Endothelial cell (in vitro differentiated cells): ENCODE measurements at regions not wholly inside any gene's neighbourhood (a gene's known extent, or its start where the extent isn't known, plus 50 kb on each side); places are given as distances from the start of the nearest gene placed in this dataset.

ENCODE experiments used
- DNase-seq: peaks from one replicate; pipeline ENCODE4 v3.0.0; 2021; ENCODE audit warnings: low spot score
- H3K27ac Mint-ChIP-seq: one replicate; pipeline ENCODE4 v1.8.0; 2021; ENCODE audit warnings: mixed read lengths, inconsistent platforms; ENCODE audit not compliant: unreplicated experiment
- H3K27me3 Mint-ChIP-seq: one replicate; pipeline ENCODE4 v1.8.0; 2021; ENCODE audit warnings: mild to moderate bottlenecking, moderate library complexity, mixed read lengths, inconsistent platforms; ENCODE audit not compliant: unreplicated experiment
- H3K36me3 Mint-ChIP-seq: one replicate; pipeline ENCODE4 v1.8.0; 2021; ENCODE audit warnings: mild to moderate bottlenecking, low read depth, mixed read lengths, inconsistent platforms; ENCODE audit not compliant: unreplicated experiment
- H3K4me1 Mint-ChIP-seq: one replicate; pipeline ENCODE4 v1.8.0; 2021; ENCODE audit warnings: mild to moderate bottlenecking, mixed read lengths, inconsistent platforms; ENCODE audit not compliant: unreplicated experiment
- H3K4me3 Mint-ChIP-seq: one replicate; pipeline ENCODE4 v1.8.0; 2021; ENCODE audit warnings: mild to moderate bottlenecking, mixed read lengths, inconsistent platforms; ENCODE audit not compliant: unreplicated experiment
- H3K9me3 Mint-ChIP-seq: one replicate; pipeline ENCODE4 v1.8.0; 2021; ENCODE audit warnings: mixed read lengths, inconsistent platforms; ENCODE audit not compliant: unreplicated experiment
- CTCF ChIP-seq: fragments of 200-600 bp; sonication (generic); IDR thresholded peaks from one replicate; pipeline ENCODE4 v1.5.0; 2021; ENCODE audit warnings: antibody characterized with exemption; ENCODE audit not compliant: unreplicated experiment

DNA sequence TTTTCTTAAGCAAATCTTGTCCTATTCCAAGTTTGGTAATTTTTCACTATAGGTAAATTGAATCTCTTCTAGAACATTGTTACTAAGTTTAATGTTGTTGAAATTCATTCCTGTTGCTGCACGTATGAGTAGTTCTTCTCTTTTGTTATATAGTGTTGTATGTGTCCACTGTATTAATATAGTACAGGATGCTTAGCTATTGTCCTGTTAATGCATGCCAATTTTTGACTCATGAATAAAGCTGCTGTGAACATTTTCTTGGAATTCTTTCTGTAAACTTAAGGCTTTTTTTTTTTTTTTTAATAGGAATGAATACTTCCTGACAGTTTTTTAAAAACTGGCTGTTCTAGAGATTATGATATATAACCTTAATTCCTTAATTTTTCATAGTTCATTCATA, 326.9 kb downstream of the SLC4A3 start:
- Mint-ChIP-seq H3K27ac (no peak overlapping the region), H3K4me3 (no peak overlapping the region), H3K27me3 (no peaks in the 10 kb centered on the region), H3K4me1 (no peaks in the 10 kb centered on the region), H3K9me3 (no peaks in the 10 kb centered on the region), H3K36me3 (no peaks in the 10 kb centered on the region)
- TF ChIP-seq CTCF, result no peak
- no peak for DNase-seq

GRCh38 chr2:219957820-219958219, 330.4 kb downstream of the SLC4A3 start:
- no peak for TF ChIP-seq CTCF
- H3K4me3 Mint-ChIP-seq, result no peak overlapping the region
- DNase-seq, result no peak

DNA sequence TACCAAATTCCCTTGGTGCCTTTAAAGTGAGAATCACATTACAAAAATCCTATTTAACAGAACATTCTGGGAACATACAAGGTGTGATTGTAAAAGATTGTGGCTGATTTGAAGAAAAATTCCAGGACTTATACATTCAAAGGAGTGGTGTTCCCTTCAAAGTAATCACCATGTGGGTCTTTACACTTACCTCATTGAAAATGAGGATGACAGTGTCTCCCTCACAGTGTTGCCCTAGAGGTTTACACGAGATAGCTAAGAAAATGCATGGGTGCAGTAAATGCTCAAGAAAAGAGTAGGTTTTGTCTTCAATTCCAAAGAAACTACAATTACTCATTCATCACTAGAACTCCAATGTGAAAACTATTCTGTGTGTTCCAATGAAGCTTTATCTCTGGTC, 331.5 kb downstream of the SLC4A3 start:
- Mint-ChIP-seq H3K27me3 (no peaks in the 10 kb centered on the region), H3K9me3 (no peaks in the 10 kb centered on the region), H3K4me1 (no peaks in the 10 kb centered on the region), H3K27ac (no peak overlapping the region), H3K4me3 (no peak overlapping the region), H3K36me3 (no peaks in the 10 kb centered on the region)
- DNase-seq, result no peak
- TF ChIP-seq CTCF, result no peak

More at GRCh38 chr2:219957820-219958219, 330.4 kb downstream of the SLC4A3 start:
- Mint-ChIP-seq H3K9me3 (no peaks in the 10 kb centered on the region), H3K36me3 (no peaks in the 10 kb centered on the region), H3K27me3 (no peaks in the 10 kb centered on the region), H3K27ac (no peak overlapping the region), H3K4me1 (no peaks in the 10 kb centered on the region)

DNA sequence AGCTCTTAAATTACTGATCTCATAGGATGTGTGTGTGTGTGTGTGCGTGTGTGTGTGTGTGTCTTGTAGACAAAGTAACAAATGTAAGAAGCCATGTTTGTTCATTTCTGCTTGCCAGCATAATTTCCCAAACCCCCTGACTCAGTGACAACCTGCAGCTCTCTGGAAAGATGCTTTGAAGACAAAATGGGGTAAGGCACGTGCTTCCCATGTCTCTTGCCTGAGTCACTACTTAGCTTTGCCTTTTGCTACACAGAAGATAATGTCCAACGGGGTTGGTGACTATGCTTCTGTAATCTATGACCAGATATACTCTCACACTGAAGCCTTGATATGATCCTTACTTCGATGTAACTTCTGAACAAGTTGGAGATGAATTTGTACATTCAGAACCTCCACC, 332.0 kb downstream of the SLC4A3 start:
- Mint-ChIP-seq H3K36me3 (no peaks in the 10 kb centered on the region), H3K27ac (no peak overlapping the region), H3K9me3 (no peaks in the 10 kb centered on the region), H3K4me3 (no peak overlapping the region), H3K4me1 (no peaks in the 10 kb centered on the region), H3K27me3 (no peaks in the 10 kb centered on the region)
- TF ChIP-seq CTCF, result no peak
- DNase-seq, result no peak

GRCh38 chr2:219961947-219962498, 334.6 kb downstream of the SLC4A3 start:
- no peak for TF ChIP-seq CTCF
- no peaks in the 10 kb centered on the region for H3K9me3 Mint-ChIP-seq
- no peak overlapping the region for H3K4me3 Mint-ChIP-seq
- no peak for DNase-seq
- H3K27me3 Mint-ChIP-seq, result peaks cover 1% of the 10 kb centered on the region
- no peaks in the 10 kb centered on the region for H3K36me3 Mint-ChIP-seq
- H3K4me1 Mint-ChIP-seq, result no peaks in the 10 kb centered on the region
- no peak overlapping the region for H3K27ac Mint-ChIP-seq
